PC-9 (cell line): ENCODE measurements at regions not wholly inside any gene's neighbourhood (a gene's known extent, or its start where the extent isn't known, plus 50 kb on each side); places are given as distances from the start of the nearest gene placed in this dataset.

Source experiments
- BruUV-seq: library from RNA; stranded (reverse); fragments of 400-500 nt; replicated peaks from 2 replicates; lab custom pipeline; 2021; lab: Mats Ljungman, UMichigan
- CTCF ChIA-PET: fragments of 300-600 bp; sonication (Branson Sonifier 250); formaldehyde crosslinking; loops from one replicate; lab custom pipeline; 2022; ENCODE audit warnings: antibody characterized with exemption; lab: Charles Lee
- POLR2A ChIA-PET: fragments of 300-600 bp; sonication (Branson Sonifier 250); formaldehyde crosslinking; loops from one replicate; lab custom pipeline; 2022; ENCODE audit warnings: antibody characterized with exemption; ENCODE audit not compliant: unreplicated experiment; lab: Charles Lee
- DNase-seq, 2 experiments: peaks; one replicate each; pipeline versions ENCODE4 v3.0.0 to v3.0.0-alpha.2; 2015 to 2022; ENCODE audit warnings: mixed read lengths in 1 of 2
- H2AFZ ChIP-seq: fragments of 200-600 bp; sonication (generic); 2 replicates; pipeline ENCODE4 v1.8.1; 2017; ENCODE audit warnings: antibody characterized with exemption
- H3F3A ChIP-seq: fragments of 200-600 bp; sonication (generic); 2 replicates; pipeline ENCODE4 v1.8.1; 2017; ENCODE audit warnings: antibody characterized with exemption, mild to moderate bottlenecking, low read depth; ENCODE audit not compliant: insufficient read depth
- H3K27ac ChIP-seq: fragments of 200-600 bp; sonication (generic); 2 replicates; pipeline ENCODE4 v1.6.1; 2016; ENCODE audit warnings: mixed run types
- H3K27me3 ChIP-seq: fragments of 200-600 bp; sonication (generic); 2 replicates; pipeline ENCODE4 v1.6.1; 2016; ENCODE audit warnings: low read depth, mixed run types; ENCODE audit not compliant: insufficient read depth
- H3K36me3 ChIP-seq: fragments of 200-600 bp; sonication (generic); 2 replicates; pipeline ENCODE4 v1.6.1; 2016; ENCODE audit warnings: low read depth, mixed run types
- H3K4me1 ChIP-seq: fragments of 200-600 bp; sonication (generic); replicated peaks from 2 replicates; pipeline ENCODE4 v1.6.1; 2016; ENCODE audit warnings: mixed run types; ENCODE audit not compliant: insufficient read depth
- H3K4me2 ChIP-seq: fragments of 200-600 bp; sonication (generic); 2 replicates; pipeline ENCODE4 v1.6.1; 2017; ENCODE audit warnings: mixed run types
- H3K4me3 ChIP-seq: fragments of 200-600 bp; sonication (generic); 2 replicates; pipeline ENCODE4 v1.6.1; 2016; ENCODE audit warnings: mixed run types
- H3K79me2 ChIP-seq: fragments of 200-600 bp; sonication (generic); 2 replicates; pipeline ENCODE4 v1.6.1; 2017; ENCODE audit warnings: low read depth, mixed run types
- H3K9me2 ChIP-seq: fragments of 200-600 bp; sonication (generic); 2 replicates; pipeline ENCODE4 v1.8.1; 2017; ENCODE audit warnings: mild to moderate bottlenecking; ENCODE audit not compliant: insufficient read depth
- H3K9me3 ChIP-seq: fragments of 200-600 bp; sonication (generic); 2 replicates; pipeline ENCODE4 v1.8.1; 2016; ENCODE audit warnings: low read depth; ENCODE audit not compliant: insufficient read depth
- H4K20me1 ChIP-seq: fragments of 200-600 bp; sonication (generic); 2 replicates; pipeline ENCODE4 v1.8.1; 2017; ENCODE audit not compliant: insufficient read depth
- CTCF ChIP-seq: fragments of 200-600 bp; sonication (generic); conservative IDR thresholded peaks from 2 replicates; pipeline ENCODE4 v1.6.1; 2017; ENCODE audit warnings: mixed run types, antibody characterized with exemption, mild to moderate bottlenecking, moderate library complexity
- EZH2 ChIP-seq: fragments of 200-600 bp; sonication (generic); IDR thresholded peaks from 2 replicates; pipeline ENCODE4 v1.8.0; 2017; ENCODE audit warnings: antibody characterized with exemption, low read depth
- intact Hi-C: fragments of 100-400 bp; cut with micrococcal nuclease; formaldehyde crosslinking; loops from one replicate; pipeline ENCODE4 v1.10.0; 2022; ENCODE audit not compliant: unreplicated experiment

- no peaks in the 10 kb centered on the region for H3K36me3 ChIP-seq
- intact Hi-C loops: no loop called here
- no peaks in the 10 kb centered on the region for H3K9me2 ChIP-seq
- H4K20me1 ChIP-seq: no peaks in the 10 kb centered on the region
- no TSS peak for BruUV-seq
- H3K4me1 ChIP-seq: no peaks in the 10 kb centered on the region
- H3F3A ChIP-seq: no peaks in the 10 kb centered on the region
- H3K79me2 ChIP-seq: no peaks in the 10 kb centered on the region
- H3K4me3 ChIP-seq: no peak overlapping the region
- H2AFZ ChIP-seq: no peak overlapping the region
- TF ChIP-seq CTCF (no peak), EZH2 (no peak)
- DNase-seq: no peak
- ChIA-PET CTCF (no interaction called here), POLR2A (interaction anchor here (0.6 kb wide), 1 partner anchor 263 kb away, joined by 6 read pairs; no protein-coding TSS in a partner anchor)
- H3K4me2 ChIP-seq: no peak overlapping the region
- peaks cover 16% of the 10 kb centered on the region; the same call in 1 of the 2 replicates for H3K27me3 ChIP-seq
- H3K9me3 ChIP-seq: no peaks in the 10 kb centered on the region
- no peak overlapping the region for H3K27ac ChIP-seq
Observed at GRCh38 chr9:85178474-85178873, 508.9 kb downstream of the NTRK2 start.

- POLR2A ChIA-PET: no interaction called here
- H3K36me3 ChIP-seq: no peaks in the 10 kb centered on the region
- TF ChIP-seq EZH2 (no peak), CTCF (no peak)
- no peak overlapping the region for H3K4me3 ChIP-seq
- DNase-seq: no peak
- no peaks in the 10 kb centered on the region for H3K9me3 ChIP-seq
- CTCF ChIA-PET: no interaction called here
- no peak overlapping the region for H3K27ac ChIP-seq
- H2AFZ ChIP-seq: no peak overlapping the region
- H3K79me2 ChIP-seq: no peaks in the 10 kb centered on the region
- H3F3A ChIP-seq: no peaks in the 10 kb centered on the region
- no peaks in the 10 kb centered on the region for H3K9me2 ChIP-seq
- H4K20me1 ChIP-seq: no peaks in the 10 kb centered on the region
- H3K4me2 ChIP-seq: no peak overlapping the region
- H3K27me3 ChIP-seq: peaks cover 10% of the 10 kb centered on the region; the same call in 1 of the 2 replicates
- BruUV-seq: no TSS peak
- intact Hi-C loops: no loop called here
- no peaks in the 10 kb centered on the region for H3K4me1 ChIP-seq
Observed at GRCh38 chr9:85173967-85174366, 504.4 kb downstream of the NTRK2 start.

DNA sequence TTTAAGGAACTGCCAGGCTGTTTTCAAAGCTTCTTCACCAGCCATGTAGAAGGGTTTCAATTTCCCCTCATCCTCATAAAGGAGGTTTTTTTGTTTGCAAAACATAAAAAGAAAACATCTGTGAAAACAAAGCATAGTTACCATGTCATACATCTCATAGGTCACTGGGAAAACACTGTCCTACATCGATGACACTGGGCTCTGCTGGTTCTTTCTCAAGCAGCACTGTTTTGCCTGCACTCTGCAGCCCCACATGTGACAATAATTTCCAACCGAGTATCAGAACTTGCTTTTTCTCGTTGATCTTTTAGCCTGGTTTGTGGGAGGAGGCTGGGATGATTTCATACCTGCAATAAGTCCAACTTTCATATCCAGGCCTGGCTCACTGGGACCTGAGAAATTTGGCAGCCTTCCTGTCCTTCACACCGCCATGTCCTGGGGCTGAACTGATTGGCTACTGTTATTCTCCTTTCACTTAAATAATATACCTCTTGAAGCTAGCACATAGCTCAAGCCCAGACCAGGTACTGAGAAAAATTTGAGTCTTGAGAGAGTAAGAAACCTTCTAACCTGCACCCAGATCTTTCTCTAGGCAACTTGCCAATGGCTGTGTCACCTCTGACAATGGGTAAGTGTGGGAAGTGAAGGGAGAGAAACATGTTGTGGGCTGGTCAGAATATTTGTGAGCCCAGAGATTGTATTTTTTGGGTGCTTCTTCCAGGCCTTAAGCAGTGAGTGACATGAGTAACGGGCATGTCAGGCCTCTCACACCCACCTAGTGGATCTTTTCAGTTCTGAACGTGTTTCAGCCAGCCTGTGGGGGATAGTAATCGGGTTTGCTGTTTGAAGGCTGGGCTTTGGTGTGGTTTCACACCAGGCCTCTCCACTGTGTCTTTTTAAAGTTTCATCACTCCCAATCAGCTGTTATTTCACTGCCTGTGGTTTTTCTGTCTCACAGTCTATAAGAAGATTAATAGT lies 502.8 kb downstream of the NTRK2 start:
- H3K4me1 ChIP-seq: no peaks in the 10 kb centered on the region
- CTCF ChIA-PET: no interaction called here
- no peaks in the 10 kb centered on the region for H4K20me1 ChIP-seq
- no peaks in the 10 kb centered on the region for H3F3A ChIP-seq
- DNase-seq: no peak
- no peak overlapping the region for H2AFZ ChIP-seq
- POLR2A ChIA-PET: no interaction called here
- H3K79me2 ChIP-seq: no peaks in the 10 kb centered on the region
- no peaks in the 10 kb centered on the region for H3K9me2 ChIP-seq
- H3K4me3 ChIP-seq: no peak overlapping the region
- H3K36me3 ChIP-seq: no peaks in the 10 kb centered on the region
- H3K27ac ChIP-seq: no peak overlapping the region
- H3K9me3 ChIP-seq: no peaks in the 10 kb centered on the region
- BruUV-seq: no TSS peak
- intact Hi-C loops: no loop called here
- no peak overlapping the region for H3K4me2 ChIP-seq
- H3K27me3 ChIP-seq: peaks cover 10% of the 10 kb centered on the region; the same call in 1 of the 2 replicates
- no peak for TF ChIP-seq EZH2
- TF ChIP-seq CTCF: no peak
